Fibroblast of mammary gland (primary cell): ENCODE measurements at regions not wholly inside any gene's neighbourhood (a gene's known extent, or its start where the extent isn't known, plus 50 kb on each side); places are given as distances from the start of the nearest gene placed in this dataset.

ENCODE experiments used
- DNase-seq: peaks from one replicate; pipeline ENCODE4 v3.0.0-alpha.2; 2010; ENCODE audit warnings: low read depth
- H3K4me3 ChIP-seq: 2 replicates; pipeline ENCODE4 v1.5.1; 2011; ENCODE audit warnings: low read depth, mild to moderate bottlenecking, low read length, moderate library complexity; ENCODE audit not compliant: control insufficient read depth
- CTCF ChIP-seq: conservative IDR thresholded peaks from 2 replicates; pipeline ENCODE4 v1.5.1; 2011; ENCODE audit warnings: low read depth, low read length, inconsistent platforms; ENCODE audit not compliant: control insufficient read depth, insufficient read depth

- peak; percentile 43 for DNase-seq
- no peak for TF ChIP-seq CTCF
- H3K4me3 ChIP-seq, result no peak overlapping the region
Measured at GRCh38 chr6:105753620-105754211, 332.4 kb upstream of the PRDM1 start.

- no peak overlapping the region for H3K4me3 ChIP-seq
- TF ChIP-seq CTCF, result no peak
- DNase-seq, result no peak
Measured at GRCh38 chr6:105753207-105753606, 332.9 kb upstream of the PRDM1 start.

GRCh38 chr6:105750089-105750488 is 336.0 kb upstream of the PRDM1 start:
- no peak for DNase-seq
- H3K4me3 ChIP-seq, result no peak overlapping the region
- no peak for TF ChIP-seq CTCF

- peak; percentile 81 for DNase-seq
- no peak for TF ChIP-seq CTCF
- H3K4me3 ChIP-seq, result no peak overlapping the region
Measured at GRCh38 chr6:105748737-105749161, 337.4 kb upstream of the PRDM1 start.

GRCh38 chr6:105747823-105748405 is 338.2 kb upstream of the PRDM1 start:
- H3K4me3 ChIP-seq, result no peak overlapping the region
- DNase-seq, result no peak
- TF ChIP-seq CTCF, result no peak

GRCh38 chr6:105746509-105746908 is 339.6 kb upstream of the PRDM1 start:
- H3K4me3 ChIP-seq, result no peak overlapping the region
- no peak for TF ChIP-seq CTCF
- no peak for DNase-seq
